Liver (tissue), 3 donors: ENCODE measurements at regions not wholly inside any gene's neighbourhood (a gene's known extent, or its start where the extent isn't known, plus 50 kb on each side); places are given as distances from the start of the nearest gene placed in this dataset.

ENCODE experiments used
- EGR1 ChIP-seq, 2 donors: IDR thresholded peaks; 2 replicates each; pipeline ENCODE4 v1.6.1; 2016 to 2018; ENCODE audit warnings: antibody characterized with exemption in 2 of 2, low read depth in 2 of 2
- FOXA1 ChIP-seq: IDR thresholded peaks from 2 replicates; pipeline ENCODE4 v1.6.1; 2016; ENCODE audit warnings: antibody characterized with exemption
- FOXA2 ChIP-seq: IDR thresholded peaks from 2 replicates; pipeline ENCODE4 v1.6.1; 2016; ENCODE audit warnings: antibody characterized with exemption
- TAF1 ChIP-seq: conservative IDR thresholded peaks from 2 replicates; pipeline ENCODE4 v1.6.1; 2016; ENCODE audit warnings: antibody characterized with exemption, mild to moderate bottlenecking
- TF ChIP-seq, protein P1 (sequence below): fragments of 150-350 bp; IDR thresholded peaks from 2 replicates; pipeline ENCODE4 v1.5.1; 2017; ENCODE audit warnings: improper control_type of control experiment, low read depth, low read length; ENCODE audit not compliant: missing input control
- TF ChIP-seq, protein P2 (sequence below): IDR thresholded peaks from 2 replicates; pipeline ENCODE4 v1.6.1; 2016; ENCODE audit warnings: antibody characterized with exemption, mild to moderate bottlenecking
- TF ChIP-seq, protein P3 (sequence below): IDR thresholded peaks from 2 replicates; pipeline ENCODE4 v1.6.1; 2016; ENCODE audit warnings: antibody characterized with exemption
- TF ChIP-seq, protein P4 (sequence below): IDR thresholded peaks from 2 replicates; pipeline ENCODE4 v1.6.1; 2016; ENCODE audit warnings: antibody characterized with exemption
- donor health status: healthy.
- donor health status: healthy.

DNA sequence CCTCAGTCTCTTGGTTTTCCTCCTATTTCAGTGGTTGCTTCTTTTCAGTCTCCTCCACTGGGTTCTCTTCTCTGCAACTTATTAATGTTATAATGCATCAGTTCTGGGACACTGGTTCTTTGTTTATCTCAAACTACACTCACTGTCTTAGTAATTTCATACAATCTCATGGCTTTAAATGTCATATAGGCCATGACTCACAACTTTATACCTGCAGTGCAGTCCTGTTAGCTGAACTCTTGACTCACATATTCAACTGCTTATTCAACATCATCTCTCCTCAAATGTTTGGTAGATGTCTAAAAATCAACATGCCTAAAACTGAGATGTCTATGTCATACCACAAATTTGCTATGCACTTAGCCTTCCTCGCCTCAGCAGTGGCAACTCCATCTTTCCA lies 101.2 kb upstream of the PALS2 start:
- TF ChIP-seq, protein P1, sequence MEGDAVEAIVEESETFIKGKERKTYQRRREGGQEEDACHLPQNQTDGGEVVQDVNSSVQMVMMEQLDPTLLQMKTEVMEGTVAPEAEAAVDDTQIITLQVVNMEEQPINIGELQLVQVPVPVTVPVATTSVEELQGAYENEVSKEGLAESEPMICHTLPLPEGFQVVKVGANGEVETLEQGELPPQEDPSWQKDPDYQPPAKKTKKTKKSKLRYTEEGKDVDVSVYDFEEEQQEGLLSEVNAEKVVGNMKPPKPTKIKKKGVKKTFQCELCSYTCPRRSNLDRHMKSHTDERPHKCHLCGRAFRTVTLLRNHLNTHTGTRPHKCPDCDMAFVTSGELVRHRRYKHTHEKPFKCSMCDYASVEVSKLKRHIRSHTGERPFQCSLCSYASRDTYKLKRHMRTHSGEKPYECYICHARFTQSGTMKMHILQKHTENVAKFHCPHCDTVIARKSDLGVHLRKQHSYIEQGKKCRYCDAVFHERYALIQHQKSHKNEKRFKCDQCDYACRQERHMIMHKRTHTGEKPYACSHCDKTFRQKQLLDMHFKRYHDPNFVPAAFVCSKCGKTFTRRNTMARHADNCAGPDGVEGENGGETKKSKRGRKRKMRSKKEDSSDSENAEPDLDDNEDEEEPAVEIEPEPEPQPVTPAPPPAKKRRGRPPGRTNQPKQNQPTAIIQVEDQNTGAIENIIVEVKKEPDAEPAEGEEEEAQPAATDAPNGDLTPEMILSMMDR: no peak
- TF ChIP-seq, protein P2, sequence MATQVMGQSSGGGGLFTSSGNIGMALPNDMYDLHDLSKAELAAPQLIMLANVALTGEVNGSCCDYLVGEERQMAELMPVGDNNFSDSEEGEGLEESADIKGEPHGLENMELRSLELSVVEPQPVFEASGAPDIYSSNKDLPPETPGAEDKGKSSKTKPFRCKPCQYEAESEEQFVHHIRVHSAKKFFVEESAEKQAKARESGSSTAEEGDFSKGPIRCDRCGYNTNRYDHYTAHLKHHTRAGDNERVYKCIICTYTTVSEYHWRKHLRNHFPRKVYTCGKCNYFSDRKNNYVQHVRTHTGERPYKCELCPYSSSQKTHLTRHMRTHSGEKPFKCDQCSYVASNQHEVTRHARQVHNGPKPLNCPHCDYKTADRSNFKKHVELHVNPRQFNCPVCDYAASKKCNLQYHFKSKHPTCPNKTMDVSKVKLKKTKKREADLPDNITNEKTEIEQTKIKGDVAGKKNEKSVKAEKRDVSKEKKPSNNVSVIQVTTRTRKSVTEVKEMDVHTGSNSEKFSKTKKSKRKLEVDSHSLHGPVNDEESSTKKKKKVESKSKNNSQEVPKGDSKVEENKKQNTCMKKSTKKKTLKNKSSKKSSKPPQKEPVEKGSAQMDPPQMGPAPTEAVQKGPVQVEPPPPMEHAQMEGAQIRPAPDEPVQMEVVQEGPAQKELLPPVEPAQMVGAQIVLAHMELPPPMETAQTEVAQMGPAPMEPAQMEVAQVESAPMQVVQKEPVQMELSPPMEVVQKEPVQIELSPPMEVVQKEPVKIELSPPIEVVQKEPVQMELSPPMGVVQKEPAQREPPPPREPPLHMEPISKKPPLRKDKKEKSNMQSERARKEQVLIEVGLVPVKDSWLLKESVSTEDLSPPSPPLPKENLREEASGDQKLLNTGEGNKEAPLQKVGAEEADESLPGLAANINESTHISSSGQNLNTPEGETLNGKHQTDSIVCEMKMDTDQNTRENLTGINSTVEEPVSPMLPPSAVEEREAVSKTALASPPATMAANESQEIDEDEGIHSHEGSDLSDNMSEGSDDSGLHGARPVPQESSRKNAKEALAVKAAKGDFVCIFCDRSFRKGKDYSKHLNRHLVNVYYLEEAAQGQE: no peak
- TF ChIP-seq, protein P3, sequence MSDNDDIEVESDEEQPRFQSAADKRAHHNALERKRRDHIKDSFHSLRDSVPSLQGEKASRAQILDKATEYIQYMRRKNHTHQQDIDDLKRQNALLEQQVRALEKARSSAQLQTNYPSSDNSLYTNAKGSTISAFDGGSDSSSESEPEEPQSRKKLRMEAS: no peak
- TF ChIP-seq EGR1 (IDR thresholded peaks at IDR 0.05; ENCODE audit: low read depth in 2 of 2) (no peak), FOXA2 (no peak), FOXA1 (no peak), TAF1 (no peak)
- TF ChIP-seq, protein P4, sequence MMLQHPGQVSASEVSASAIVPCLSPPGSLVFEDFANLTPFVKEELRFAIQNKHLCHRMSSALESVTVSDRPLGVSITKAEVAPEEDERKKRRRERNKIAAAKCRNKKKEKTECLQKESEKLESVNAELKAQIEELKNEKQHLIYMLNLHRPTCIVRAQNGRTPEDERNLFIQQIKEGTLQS: no peak
